Liver (tissue), 8 donors: ENCODE measurements at regions not wholly inside any gene's neighbourhood (a gene's known extent, or its start where the extent isn't known, plus 50 kb on each side); places are given as distances from the start of the nearest gene placed in this dataset.

Experiments
- DNase-seq: peaks from one replicate; pipeline ENCODE4 v3.0.0-alpha.2; 2017; ENCODE audit warnings: low spot score
- H3K27ac ChIP-seq, 2 donors: one replicate each; pipeline ENCODE4 v1.7.0; 2013; ENCODE audit warnings: inconsistent platforms in 2 of 2, low read length in 2 of 2, control low read depth in 1 of 2, low read depth in 1 of 2, mild to moderate bottlenecking in 1 of 2
- H3K27me3 ChIP-seq, 4 donors: one replicate each; pipeline versions ENCODE4 v1.6.1 to v1.7.0; 2013; ENCODE audit warnings: low read length in 3 of 4, inconsistent platforms in 1 of 4, mild to moderate bottlenecking in 1 of 4, moderate library complexity in 1 of 4; ENCODE audit not compliant: control insufficient read depth in 4 of 4, insufficient read depth in 4 of 4
- H3K36me3 ChIP-seq, 4 donors: one replicate each; pipeline versions ENCODE4 v1.6.1 to v1.7.0; 2013; ENCODE audit warnings: low read length in 3 of 4, mild to moderate bottlenecking in 3 of 4, low read depth in 1 of 4, moderate library complexity in 1 of 4; ENCODE audit not compliant: control insufficient read depth in 4 of 4, insufficient read depth in 3 of 4
- H3K4me1 ChIP-seq, 4 donors: one replicate each; pipeline versions ENCODE4 v1.6.1 to v1.7.0; 2013; ENCODE audit warnings: low read length in 3 of 4, mild to moderate bottlenecking in 3 of 4, moderate library complexity in 1 of 4; ENCODE audit not compliant: control insufficient read depth in 4 of 4, insufficient read depth in 4 of 4
- H3K4me3 ChIP-seq, 3 donors: one replicate each; pipeline versions ENCODE4 v1.6.1 to v1.7.0; 2013; ENCODE audit warnings: low read length in 3 of 3, control low read depth in 1 of 3, low read depth in 1 of 3, mild to moderate bottlenecking in 1 of 3
- H3K9ac ChIP-seq, 2 donors: one replicate each; pipeline ENCODE4 v1.7.0; 2013; ENCODE audit warnings: low read length in 2 of 2, mild to moderate bottlenecking in 2 of 2, moderate library complexity in 2 of 2, control low read depth in 1 of 2, low read depth in 1 of 2
- H3K9me3 ChIP-seq, 4 donors: one replicate each; pipeline versions ENCODE4 v1.6.1 to v1.7.0; 2013; ENCODE audit warnings: low read length in 3 of 4; ENCODE audit not compliant: control insufficient read depth in 4 of 4
- CTCF ChIP-seq: fragments of 150-350 bp; IDR thresholded peaks from 2 replicates; pipeline ENCODE4 v1.5.1; 2017; ENCODE audit warnings: improper control_type of control experiment, low read depth, low read length; ENCODE audit not compliant: missing input control
- EGR1 ChIP-seq, 2 donors: IDR thresholded peaks; 2 replicates each; pipeline ENCODE4 v1.6.1; 2016 to 2018; ENCODE audit warnings: antibody characterized with exemption in 2 of 2, low read depth in 2 of 2
- FOXA1 ChIP-seq: IDR thresholded peaks from 2 replicates; pipeline ENCODE4 v1.6.1; 2016; ENCODE audit warnings: antibody characterized with exemption
- FOXA2 ChIP-seq: IDR thresholded peaks from 2 replicates; pipeline ENCODE4 v1.6.1; 2016; ENCODE audit warnings: antibody characterized with exemption
- GABPA ChIP-seq, 2 donors: IDR thresholded peaks in 1 of 2; conservative IDR thresholded peaks in 1 of 2; 2 replicates each; pipeline ENCODE4 v1.6.1; 2016; ENCODE audit warnings: antibody characterized with exemption in 2 of 2, mild to moderate bottlenecking in 1 of 2, moderate library complexity in 1 of 2
- HNF4G ChIP-seq: IDR thresholded peaks from 2 replicates; pipeline ENCODE4 v1.6.1; 2016; ENCODE audit warnings: antibody characterized with exemption
- JUND ChIP-seq, 2 donors: IDR thresholded peaks; 2 replicates each; pipeline ENCODE4 v1.6.1; 2016; ENCODE audit warnings: antibody characterized with exemption in 2 of 2
- NR2F2 ChIP-seq: IDR thresholded peaks from 2 replicates; pipeline ENCODE4 v1.6.1; 2016; ENCODE audit warnings: antibody characterized with exemption
- RAD21 ChIP-seq, 2 donors: IDR thresholded peaks; 2 replicates each; pipeline ENCODE4 v1.6.1; 2016; ENCODE audit warnings: antibody characterized with exemption in 2 of 2, mild to moderate bottlenecking in 2 of 2
- REST ChIP-seq: IDR thresholded peaks from 2 replicates; pipeline ENCODE4 v1.6.1; 2016; ENCODE audit warnings: antibody characterized with exemption, mild to moderate bottlenecking
- RXRA ChIP-seq, 2 donors: IDR thresholded peaks; 2 replicates each; pipeline ENCODE4 v1.6.1; 2017 to 2018; ENCODE audit warnings: antibody characterized with exemption in 2 of 2, mild to moderate bottlenecking in 1 of 2
- SP1 ChIP-seq: IDR thresholded peaks from 2 replicates; pipeline ENCODE4 v1.6.1; 2018; ENCODE audit warnings: antibody characterized with exemption, mild to moderate bottlenecking
- TAF1 ChIP-seq: conservative IDR thresholded peaks from 2 replicates; pipeline ENCODE4 v1.6.1; 2016; ENCODE audit warnings: antibody characterized with exemption, mild to moderate bottlenecking
- YY1 ChIP-seq: IDR thresholded peaks from 2 replicates; pipeline ENCODE4 v1.6.1; 2016; ENCODE audit warnings: antibody characterized with exemption, mild to moderate bottlenecking
- ZBTB33 ChIP-seq: IDR thresholded peaks from 2 replicates; pipeline ENCODE4 v1.6.1; 2016; ENCODE audit warnings: antibody characterized with exemption
- WGBS: extraction: QIAGEN DNeasy Blood & Tissue Kit; methylation state at CpG from one replicate; pipeline ENCODE4 v1.1.7; 2013; 5-methylcytosine and 5-hydroxymethylcytosine counted together
- TF ChIP-seq, protein P1 (sequence below): IDR thresholded peaks from 2 replicates; pipeline ENCODE4 v1.6.1; 2016; ENCODE audit warnings: antibody characterized with exemption
- TF ChIP-seq, protein P2 (sequence below): IDR thresholded peaks from 2 replicates; pipeline ENCODE4 v1.6.1; 2016; ENCODE audit warnings: antibody characterized with exemption
- donor health status: healthy.
- donor health status: healthy.
- donor health status: healthy.
- donor health status: healthy.
- donor health status: healthy.

DNA sequence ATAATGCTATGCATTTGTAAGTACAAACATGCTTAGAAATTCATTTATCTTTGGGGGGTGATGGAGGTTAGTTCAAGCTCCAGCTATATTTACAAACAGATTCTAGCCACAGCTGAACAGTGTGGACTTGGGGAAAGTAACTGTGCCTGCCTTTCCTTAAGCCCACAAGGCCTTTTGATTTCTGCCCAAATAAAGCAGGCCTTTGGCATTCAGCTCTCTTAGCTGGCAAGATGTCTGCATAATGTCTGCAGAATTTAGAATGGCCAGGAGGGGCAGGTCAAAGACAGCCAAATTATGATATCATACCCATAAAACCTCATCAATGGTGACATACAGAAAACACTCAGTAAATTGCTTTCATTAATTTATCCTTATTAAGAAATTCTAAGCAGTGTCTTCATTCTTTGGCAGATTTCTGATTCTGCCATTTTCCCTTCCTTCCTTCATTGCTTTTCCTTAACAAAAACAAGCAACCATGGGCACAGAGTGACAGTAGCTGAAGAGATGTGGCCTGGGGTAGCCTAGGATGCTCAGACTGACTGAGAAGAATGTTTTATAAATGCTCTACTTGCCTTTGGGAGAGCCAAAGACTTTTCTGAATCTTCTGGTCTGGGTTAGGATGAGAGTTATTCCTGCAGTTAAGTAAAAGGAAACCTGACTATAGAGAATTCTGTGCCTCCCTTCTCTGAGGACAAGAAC lies 538.7 kb upstream of the NR3C2 start:
- H3K27ac ChIP-seq, result no peak overlapping the region
- no peak overlapping the region for H3K4me3 ChIP-seq
- no peak for DNase-seq
- H3K4me1 ChIP-seq, result peaks cover 0 to 2% (median 0%) of the 10 kb centered on the region in 4 donors
- no peak overlapping the region for H3K9ac ChIP-seq
- H3K36me3 ChIP-seq, result no peaks in the 10 kb centered on the region
- peaks cover 0 to 2% (median 0%) of the 10 kb centered on the region in 4 donors for H3K9me3 ChIP-seq
- TF ChIP-seq, protein P1, sequence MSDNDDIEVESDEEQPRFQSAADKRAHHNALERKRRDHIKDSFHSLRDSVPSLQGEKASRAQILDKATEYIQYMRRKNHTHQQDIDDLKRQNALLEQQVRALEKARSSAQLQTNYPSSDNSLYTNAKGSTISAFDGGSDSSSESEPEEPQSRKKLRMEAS, result no peak
- TF ChIP-seq RAD21 (IDR thresholded peaks at IDR 0.05) (no peak), EGR1 (IDR thresholded peaks at IDR 0.05; ENCODE audit: low read depth in 2 of 2) (no peak), TAF1 (no peak), GABPA (IDR thresholded peaks at IDR 0.05 in 1 of 2, conservative IDR thresholded peaks at IDR 0.05 in 1 of 2) (no peak), JUND (IDR thresholded peaks at IDR 0.05) (no peak), YY1 (no peak), NR2F2 (no peak)
- TF ChIP-seq, protein P2, sequence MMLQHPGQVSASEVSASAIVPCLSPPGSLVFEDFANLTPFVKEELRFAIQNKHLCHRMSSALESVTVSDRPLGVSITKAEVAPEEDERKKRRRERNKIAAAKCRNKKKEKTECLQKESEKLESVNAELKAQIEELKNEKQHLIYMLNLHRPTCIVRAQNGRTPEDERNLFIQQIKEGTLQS, result no peak
- no peaks in the 10 kb centered on the region for H3K27me3 ChIP-seq

DNA sequence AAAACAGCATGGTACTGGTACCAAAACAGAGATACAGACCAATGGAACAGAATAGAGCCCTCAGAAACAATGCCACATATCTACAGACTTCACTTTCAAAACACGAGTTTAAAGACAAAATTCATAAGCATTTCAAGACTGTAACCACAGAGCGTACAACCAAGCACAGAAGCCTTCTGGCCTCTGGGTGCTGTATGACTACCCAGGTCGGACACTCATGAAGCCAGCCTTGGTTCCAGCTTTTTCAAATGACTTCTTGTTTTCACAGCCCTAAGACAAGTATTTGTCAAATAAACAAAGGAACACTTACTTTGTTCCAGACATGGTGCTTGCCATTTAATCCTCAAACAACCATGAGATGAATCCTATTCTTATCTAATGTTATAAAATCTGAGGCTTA lies 536.1 kb upstream of the NR3C2 start:
- H3K9me3 ChIP-seq, result no peaks in the 10 kb centered on the region
- H3K27ac ChIP-seq, result no peak overlapping the region
- no peak for DNase-seq
- TF ChIP-seq, protein P1, result no peak
- no peak for TF ChIP-seq RAD21 (IDR thresholded peaks at IDR 0.05)
- TF ChIP-seq YY1, result no peak
- TF ChIP-seq FOXA1, result no peak
- TF ChIP-seq RXRA (IDR thresholded peaks at IDR 0.05), result no peak
- no peak for TF ChIP-seq JUND (IDR thresholded peaks at IDR 0.05)
- no peak for TF ChIP-seq GABPA (IDR thresholded peaks at IDR 0.05 in 1 of 2, conservative IDR thresholded peaks at IDR 0.05 in 1 of 2)
- no peak for TF ChIP-seq HNF4G
- TF ChIP-seq REST, result no peak
- no peak for TF ChIP-seq SP1
- no peak for TF ChIP-seq ZBTB33
- TF ChIP-seq EGR1 (IDR thresholded peaks at IDR 0.05; ENCODE audit: low read depth in 2 of 2), result no peak
- no peak for TF ChIP-seq CTCF
- no peak for TF ChIP-seq TAF1
- TF ChIP-seq, protein P2, result no peak
- TF ChIP-seq NR2F2, result no peak
- no peak for TF ChIP-seq FOXA2
- peaks cover 0 to 2% (median 0%) of the 10 kb centered on the region in 4 donors for H3K4me1 ChIP-seq
- H3K27me3 ChIP-seq, result no peaks in the 10 kb centered on the region
- H3K36me3 ChIP-seq, result no peaks in the 10 kb centered on the region
- H3K9ac ChIP-seq, result no peak overlapping the region
- WGBS, result 84% methylated on average over 3 of the region's 3 CpGs
- H3K4me3 ChIP-seq, result no peak overlapping the region
